PC-3 (cell line): ENCODE measurements at regions not wholly inside any gene's neighbourhood (a gene's known extent, or its start where the extent isn't known, plus 50 kb on each side); places are given as distances from the start of the nearest gene placed in this dataset.

Source experiments
- EZH2 ChIP-seq: fragments of 300-600 bp; sonication (generic); IDR thresholded peaks from one replicate; pipeline ENCODE4 v1.6.1; 2017; ENCODE audit warnings: antibody characterized with exemption, mild to moderate bottlenecking, low read length; ENCODE audit not compliant: unreplicated experiment
- EZH2phosphoT487 ChIP-seq: fragments of 300-600 bp; sonication (generic); IDR thresholded peaks from 2 replicates; pipeline ENCODE4 v1.6.1; 2018; ENCODE audit warnings: mild to moderate bottlenecking, antibody characterized with exemption, low read length, borderline replicate concordance
- TF ChIP-seq, protein P1 (sequence below): fragments of 300-600 bp; sonication (generic); conservative IDR thresholded peaks from 2 replicates; pipeline ENCODE4 v1.5.1; 2017; ENCODE audit warnings: antibody characterized with exemption, low read depth, mild to moderate bottlenecking, low read length

GRCh38 chr1:168396508-168396907 lies 115.8 kb downstream of the TBX19 start:
- TF ChIP-seq, protein P1, sequence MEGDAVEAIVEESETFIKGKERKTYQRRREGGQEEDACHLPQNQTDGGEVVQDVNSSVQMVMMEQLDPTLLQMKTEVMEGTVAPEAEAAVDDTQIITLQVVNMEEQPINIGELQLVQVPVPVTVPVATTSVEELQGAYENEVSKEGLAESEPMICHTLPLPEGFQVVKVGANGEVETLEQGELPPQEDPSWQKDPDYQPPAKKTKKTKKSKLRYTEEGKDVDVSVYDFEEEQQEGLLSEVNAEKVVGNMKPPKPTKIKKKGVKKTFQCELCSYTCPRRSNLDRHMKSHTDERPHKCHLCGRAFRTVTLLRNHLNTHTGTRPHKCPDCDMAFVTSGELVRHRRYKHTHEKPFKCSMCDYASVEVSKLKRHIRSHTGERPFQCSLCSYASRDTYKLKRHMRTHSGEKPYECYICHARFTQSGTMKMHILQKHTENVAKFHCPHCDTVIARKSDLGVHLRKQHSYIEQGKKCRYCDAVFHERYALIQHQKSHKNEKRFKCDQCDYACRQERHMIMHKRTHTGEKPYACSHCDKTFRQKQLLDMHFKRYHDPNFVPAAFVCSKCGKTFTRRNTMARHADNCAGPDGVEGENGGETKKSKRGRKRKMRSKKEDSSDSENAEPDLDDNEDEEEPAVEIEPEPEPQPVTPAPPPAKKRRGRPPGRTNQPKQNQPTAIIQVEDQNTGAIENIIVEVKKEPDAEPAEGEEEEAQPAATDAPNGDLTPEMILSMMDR, result no peak
- TF ChIP-seq EZH2, result no peak
- TF ChIP-seq EZH2phosphoT487, result no peak
